COR-L47 (cell line): ENCODE measurements at regions not wholly inside any gene's neighbourhood (a gene's known extent, or its start where the extent isn't known, plus 50 kb on each side); places are given as distances from the start of the nearest gene placed in this dataset.
"Not testable (repeated sequence)": the region's sequence is repeated elsewhere in the genome, so short reads cannot be mapped to it uniquely, and the experiment has no call there.

Experiments used
- DNase-seq: peaks from one replicate; lab custom pipeline; 2025; lab: John Stamatoyannopoulos, UW

DNA sequence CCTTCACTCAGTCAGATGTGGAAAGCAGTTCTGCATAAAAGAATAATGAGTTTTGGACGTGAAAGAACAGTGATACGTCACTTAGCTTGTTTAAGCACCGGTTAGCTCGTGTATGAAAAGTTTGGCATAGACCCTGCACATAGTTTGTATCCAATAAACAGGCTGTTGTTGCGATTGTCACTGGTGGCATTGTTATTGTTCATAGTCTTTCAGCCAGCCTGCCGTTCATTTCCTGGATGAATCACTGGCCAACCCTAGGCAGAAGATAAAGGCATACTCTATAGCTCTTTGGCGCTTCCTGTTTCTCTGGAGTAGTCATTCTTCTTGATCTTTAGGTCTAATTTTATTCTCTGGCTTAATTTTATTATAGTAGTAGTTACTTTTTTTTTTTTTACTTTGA, 57.8 kb upstream of the ANKRD30A start:
- no peak for DNase-seq

DNA sequence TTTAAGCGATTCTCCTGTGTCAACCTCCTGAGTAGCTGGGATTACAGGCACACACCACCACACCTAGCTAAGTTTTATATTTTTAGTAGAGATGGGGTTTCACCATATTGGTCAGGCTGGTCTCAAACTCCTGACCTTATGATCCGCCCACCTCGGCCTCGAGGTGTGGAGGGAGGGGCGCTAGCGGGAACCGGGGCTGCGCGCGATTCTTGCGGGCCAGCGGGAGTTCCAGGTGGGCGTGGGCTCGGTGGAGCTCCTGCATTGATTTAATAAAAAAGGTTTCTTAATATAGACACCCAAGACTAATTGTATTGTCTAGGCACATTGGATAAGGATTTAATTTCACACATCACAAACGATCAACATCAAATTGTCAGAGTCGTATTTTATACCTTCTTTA, 63.1 kb upstream of the ANKRD30A start:
- not testable (repeated sequence) for DNase-seq

DNA sequence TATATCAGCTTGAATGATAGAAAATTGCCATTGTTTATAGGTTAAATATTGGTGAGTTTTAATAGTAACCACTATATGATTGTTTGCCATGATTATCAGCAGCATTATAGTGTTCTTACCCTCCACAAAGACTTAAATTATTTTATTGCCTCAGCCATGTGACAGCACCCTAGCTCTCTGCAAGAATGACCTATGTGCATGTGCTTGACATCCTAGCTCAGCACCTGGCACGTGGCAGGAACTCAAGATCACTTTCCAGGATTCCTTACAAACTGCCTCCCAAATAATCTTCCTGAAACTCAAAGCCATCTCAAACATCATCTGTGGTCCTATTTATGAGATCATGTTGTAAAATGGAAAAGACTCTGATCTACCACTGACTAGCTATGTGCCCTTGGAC, 68.1 kb upstream of the ANKRD30A start:
- DNase-seq, result no peak

DNA sequence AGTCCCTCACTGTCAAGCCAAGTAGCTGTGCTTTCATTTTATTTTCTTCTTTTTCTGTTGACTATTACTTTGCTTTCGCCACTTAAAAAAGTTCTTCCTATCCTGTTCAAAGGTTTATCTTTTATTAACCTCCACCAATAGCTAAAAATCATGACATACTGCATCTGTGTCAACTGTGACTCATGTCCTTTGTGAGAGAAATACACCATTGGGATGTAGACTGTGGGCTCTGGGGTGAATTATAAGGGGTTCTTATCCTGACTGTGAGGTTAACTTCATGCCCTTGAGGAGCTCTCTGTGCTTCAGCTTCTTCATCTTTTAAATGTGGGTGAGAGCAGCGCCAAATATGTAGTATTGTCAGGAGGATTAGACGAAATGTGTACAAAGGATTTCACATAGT, 71.9 kb upstream of the ANKRD30A start:
- DNase-seq, result no peak

DNA sequence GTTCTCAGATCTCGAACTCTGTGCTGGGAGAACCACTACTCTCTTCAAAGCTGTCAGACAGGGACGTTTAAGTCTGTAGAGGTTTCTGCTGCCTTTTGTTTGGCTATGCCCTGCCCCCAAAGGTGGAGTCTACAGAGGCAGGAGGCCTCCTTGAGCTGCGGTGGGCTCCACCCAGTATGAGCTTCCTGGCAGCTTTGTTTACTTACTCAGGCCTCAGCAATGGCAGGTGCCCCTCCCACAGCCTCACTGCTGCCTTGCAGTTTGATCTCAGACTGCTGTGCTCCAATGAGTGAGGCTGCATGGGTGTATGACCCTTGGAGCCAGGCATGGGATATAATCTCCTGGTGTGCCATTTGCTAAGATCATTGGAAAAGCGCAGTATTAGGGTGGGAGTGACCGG, 75.4 kb upstream of the ANKRD30A start:
- DNase-seq, result not testable (repeated sequence)

DNA sequence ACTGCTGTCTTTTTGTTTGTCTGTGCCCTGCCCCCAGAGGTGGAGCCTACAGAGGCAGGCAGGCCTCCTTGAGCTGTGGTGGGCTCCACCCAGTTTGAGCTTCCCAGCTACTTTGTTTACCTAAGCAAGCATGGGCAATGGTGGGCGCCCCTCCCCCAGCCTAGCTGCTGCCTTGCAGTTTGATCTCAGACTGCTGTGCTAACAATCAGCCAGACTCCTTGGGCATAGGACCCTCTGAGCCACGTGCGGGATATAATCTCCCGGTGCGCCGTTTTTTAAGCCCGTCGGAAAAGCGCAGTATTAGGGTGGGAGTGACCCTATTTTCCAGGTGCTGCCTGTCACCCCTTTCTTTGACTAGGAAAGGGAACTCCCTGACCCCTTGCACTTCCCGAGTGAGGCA, 81.1 kb upstream of the ANKRD30A start:
- not testable (repeated sequence) for DNase-seq

DNA sequence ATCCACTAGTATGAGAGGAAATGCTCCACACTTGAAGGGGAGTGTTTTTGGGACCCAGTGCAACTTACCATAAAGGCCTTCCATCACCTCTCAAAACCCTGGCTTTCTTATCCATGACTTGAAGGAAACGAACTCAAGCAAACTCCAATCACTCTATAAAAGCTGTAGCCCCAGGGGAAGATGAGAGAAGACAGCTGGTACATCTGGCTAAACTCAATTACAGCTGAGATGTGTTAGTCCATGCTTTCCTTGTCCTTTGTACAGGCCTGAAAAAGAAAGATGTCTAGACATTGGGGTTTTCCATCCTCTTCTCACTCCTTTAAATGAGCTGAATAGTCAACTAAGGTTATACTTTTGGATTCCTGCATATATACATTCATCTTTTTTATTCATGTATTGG, 89.5 kb upstream of the ANKRD30A start:
- no peak for DNase-seq

DNA sequence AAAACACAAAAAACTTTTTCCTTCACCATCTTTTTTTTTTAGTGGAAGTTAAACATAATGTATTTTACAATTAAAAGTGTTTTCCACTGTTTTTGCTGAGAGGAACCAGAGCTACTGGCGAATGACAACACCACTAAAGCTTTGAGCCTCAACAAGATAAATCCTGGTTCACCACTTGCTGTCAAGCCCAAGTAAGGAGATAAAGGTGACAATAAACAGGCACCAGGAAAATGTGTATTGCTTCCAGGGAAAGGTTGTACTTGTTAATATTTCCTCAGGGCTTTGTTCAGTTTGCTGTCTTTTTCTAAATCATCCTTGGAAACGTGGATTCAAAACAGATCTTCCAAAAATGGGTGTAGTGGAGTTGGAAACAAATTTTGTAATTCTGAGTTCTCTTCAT, 109.9 kb upstream of the ANKRD30A start:
- DNase-seq, result no peak

DNA sequence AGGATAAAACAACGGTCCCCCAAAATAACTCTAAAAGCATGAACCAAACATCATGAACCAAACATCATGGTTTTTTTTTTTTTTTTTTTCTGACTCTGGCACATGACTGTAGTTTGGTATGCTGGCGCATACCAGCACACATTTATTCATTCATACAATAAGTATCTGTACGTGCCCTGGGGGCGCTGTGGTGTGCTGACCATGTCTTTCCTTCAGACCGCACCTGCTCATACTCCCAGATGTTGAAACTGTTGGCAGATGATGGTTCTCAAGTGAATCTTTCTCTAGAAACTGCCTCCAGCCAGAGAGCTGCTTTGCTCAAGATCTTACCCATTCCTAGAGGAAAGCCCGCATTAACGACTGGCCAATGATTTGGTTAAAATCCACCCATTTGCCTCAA, 114.7 kb upstream of the ANKRD30A start:
- no peak for DNase-seq

DNA sequence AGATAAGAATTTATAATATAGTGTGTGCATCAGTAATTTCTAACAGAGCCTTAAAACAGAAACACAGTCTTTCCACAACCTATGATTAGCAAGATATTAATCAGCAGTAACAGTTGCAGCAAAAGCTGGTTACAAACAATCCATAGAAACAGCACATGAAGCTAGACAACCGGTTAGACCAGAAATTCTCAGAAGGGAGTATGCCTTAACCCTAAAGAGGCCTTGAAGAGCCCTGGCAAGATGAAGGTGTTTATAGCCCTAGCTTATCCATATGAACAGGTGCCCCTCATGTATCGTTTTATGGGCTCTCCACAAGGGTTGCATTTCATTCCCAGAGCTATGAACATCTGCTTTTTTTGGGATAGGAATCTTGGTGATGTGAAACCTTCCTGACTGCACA, 117.1 kb upstream of the ANKRD30A start:
- DNase-seq, result not testable (repeated sequence)

DNA sequence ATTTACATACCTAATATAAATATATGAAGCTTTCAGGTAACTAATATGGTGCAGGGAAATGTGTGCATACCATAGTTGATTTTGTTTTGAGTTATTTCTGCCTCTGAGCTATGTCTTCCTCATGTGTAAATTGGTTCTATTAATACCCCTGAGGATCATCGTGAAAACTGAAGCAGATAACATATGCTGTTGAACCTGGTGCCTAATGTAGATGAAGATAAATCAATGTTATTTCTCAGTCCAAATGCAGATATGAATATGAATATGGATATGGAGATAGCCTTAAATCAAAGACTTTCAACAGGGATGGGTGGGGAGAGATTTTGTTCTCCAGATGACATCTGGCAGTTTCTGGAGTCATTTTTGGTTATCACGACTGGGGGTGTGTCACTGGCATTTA, 122.3 kb upstream of the ANKRD30A start:
- DNase-seq, result no peak

DNA sequence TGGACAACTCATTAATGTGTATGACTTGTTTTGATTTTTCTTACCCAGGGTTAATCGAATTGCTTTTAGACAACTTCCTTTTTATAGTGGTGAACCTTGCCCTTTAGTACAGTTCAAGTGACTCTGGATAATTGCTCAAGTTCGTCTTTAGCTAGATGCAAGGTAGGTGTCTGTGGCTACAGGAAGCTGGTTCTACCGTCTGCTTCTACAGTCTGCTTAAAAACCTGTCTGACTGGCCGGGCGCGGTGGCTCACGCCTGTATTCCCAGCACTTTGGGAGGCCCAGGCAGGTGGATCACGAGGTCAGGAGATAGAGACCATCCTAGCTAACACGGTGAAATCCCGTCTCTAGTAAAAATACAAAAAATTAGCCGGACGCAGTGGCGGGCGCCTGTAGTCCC, 129.6 kb upstream of the ANKRD30A start:
- DNase-seq, result not testable (repeated sequence)

DNA sequence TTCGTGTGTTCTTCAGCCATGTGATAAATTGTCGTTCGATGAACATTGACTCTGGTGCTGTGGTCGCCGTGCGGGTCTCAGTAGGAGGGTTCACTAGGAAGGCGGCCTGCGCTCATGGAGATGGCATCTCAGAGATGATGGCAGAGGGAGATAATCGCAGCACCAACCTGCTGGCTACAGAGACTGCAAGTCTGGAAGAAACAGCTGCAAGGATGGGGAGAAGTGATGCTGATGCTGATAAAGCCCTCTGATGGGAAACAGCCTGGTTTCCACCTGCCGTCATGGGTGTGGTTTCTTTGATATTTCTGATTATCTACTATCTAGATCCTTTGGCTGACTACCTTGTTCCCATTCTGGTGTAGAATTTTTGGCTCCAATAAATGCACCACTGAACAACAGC, 130.5 kb upstream of the ANKRD30A start:
- no peak for DNase-seq

DNA sequence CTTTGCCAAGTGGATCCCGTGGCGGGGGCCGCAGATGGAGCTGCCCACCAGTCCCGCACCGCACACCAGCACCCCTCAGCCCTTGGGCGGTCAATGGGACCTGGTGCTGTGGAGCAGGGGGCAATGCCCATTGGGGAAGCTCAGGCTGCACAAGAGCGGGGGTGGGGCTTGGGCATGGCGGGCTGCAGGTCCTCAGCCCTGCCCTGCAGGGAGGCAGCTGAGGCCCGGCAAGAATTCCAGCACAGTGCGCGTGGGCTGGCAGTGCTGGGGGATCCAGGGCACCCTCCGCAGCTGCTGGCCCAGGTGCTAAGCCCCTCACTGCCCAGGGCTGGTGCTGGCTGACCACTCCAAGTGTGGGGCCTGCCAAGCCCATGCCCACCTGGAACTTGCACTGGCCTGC, 136.2 kb upstream of the ANKRD30A start:
- DNase-seq, result no peak

DNA sequence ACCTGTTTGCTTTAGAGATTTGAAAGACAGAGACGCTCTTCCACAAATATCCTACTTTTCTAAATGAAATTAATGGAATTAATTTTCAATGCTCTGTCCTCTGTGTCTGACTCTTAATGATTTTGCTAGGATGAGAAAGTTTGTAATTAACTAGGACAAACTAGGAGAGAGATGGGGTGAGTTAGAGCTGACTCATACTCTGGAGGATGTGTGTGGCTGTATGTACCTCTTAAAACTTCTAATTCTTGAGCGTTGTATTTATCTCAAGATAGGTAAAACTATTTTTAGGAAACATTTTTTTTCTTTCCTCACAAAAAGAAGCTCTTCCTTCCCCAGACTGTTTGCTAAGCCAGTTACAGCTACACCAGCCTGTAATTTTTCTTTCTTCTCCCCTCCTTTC, 178.8 kb upstream of the ANKRD30A start:
- no peak for DNase-seq

DNA sequence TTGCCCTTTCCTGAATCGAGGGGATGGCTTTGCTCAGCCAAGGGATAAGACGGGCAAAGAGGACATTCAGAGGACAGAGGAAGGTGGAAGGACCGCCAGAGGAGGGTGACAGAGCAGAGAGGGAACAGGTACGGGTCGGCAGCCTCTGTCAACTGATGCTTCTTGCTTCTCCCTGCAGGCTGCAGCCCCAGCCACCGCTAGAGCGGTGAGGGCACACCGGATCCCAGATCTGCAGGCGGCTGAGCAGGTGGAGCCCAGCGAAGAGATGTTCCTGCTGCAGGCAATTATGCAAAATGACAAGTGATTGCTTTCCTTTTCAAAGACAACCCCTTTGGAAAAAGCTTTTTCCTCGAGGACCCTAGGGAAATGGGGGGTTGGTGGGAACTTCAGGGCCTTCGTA, 181.9 kb upstream of the ANKRD30A start:
- DNase-seq, result no peak

DNA sequence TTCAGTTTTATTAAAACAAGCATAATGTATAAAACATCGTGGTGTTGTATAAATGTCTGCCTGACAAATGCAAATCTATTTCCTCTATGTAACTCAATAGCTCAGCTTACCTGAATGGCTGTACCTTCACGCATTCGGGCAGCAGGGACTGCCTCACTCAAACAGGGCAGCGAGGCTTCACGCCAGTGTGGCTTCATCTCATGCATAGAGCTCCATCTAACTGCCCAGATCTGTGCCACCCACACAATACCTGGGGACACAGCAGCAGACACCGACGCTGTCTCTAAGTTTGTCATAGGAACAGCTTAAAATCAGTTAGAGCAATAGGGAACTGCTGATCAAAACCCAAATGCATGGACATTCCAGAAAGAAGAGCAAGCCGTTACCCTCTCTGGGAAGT, 182.8 kb upstream of the ANKRD30A start:
- no peak for DNase-seq

DNA sequence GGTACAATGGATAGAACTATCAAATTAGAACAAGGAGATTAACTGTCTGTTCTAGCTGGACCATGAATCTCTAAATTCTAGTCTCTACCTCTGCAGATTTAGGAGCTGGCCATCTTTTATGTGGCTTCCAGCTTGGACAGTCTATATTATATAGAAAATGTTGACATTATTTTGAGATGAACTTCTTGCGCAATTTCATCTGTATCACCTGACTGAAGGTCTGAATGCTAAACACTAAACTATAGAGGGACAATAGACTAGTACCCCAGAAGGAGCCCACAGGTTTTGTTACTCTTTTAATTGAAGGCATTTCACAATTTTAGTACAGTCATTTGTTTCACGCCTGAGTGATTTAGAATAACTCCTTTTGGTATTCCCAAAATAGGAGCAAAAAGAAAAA, 222.4 kb upstream of the ANKRD30A start:
- no peak for DNase-seq

DNA sequence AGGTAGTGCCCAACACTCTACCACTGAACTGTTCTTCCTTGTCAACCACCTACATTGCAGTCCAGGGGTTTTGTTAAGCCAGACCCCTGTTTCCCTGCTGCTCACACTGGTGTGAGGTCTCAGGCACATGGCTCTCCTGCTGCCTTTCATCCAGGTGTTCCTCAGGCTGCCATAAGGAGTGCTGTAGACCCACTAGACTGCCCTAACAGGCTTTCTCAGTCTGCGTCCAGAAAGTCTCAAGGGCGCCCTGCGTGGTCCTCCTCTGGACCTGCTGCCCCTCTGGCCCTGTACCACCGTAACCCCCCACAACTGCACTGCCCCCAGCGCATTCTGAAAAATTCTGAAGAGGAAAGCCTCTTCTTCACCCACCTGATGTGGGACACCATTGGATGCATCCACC, 225.7 kb upstream of the ANKRD30A start:
- no peak for DNase-seq

DNA sequence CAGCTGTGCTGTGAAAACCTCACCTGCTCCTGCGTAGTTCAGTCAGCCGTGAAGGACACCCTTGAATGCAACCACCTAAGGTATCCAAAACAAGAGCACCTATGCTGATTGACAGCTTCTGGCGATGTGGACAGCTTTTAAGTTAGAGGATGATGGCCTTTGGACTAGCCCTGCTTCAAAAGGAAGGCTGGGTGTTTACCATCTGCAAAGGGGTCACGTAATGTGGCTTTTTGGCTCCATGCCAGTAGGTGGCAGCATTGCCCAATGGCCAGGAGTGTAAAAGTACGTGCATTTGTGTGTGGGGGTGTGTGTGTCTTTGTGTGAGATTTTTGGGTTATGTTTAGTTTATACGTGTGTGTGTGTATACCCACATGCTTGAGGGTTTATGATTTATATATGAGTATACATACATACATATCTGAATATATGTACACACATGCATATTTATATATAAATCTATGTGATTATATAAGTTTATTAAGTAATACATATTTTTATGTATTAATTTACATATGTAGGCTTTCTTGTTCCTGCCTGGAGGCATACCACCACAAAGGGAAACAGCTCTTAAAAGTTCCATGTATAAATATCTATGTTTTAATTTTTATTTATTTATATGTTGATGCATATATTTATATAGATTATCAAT, 236.3 kb upstream of the ANKRD30A start:
- peak; percentile 30 for DNase-seq

DNA sequence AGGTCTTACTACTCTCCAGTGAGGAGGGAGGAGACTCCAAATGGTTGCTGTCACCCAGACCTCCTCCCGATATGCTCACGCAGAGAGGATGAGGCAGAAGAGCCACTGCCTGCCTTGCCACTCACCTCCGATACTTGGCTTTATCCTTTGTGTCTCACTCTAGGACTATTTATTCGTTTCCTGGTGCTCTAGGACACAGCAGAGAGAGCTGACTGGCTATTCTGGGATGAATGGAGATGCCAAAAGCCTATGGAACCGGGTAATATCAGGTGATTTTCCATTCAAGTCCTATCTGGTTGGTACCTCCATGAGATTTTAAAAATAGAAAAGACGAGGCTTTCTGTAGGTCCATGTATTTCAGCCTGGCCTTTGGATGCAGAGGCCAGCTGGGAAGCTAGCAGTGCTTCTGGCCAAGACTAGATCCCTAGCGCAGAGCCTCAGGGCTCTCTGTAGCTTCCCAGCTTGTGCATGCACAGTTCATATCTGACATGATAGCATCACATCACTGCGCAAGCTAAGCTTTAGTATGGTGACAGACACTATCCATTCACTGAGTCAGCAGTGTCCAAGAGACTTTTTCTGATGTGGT, 239.0 kb upstream of the ANKRD30A start:
- no peak for DNase-seq

DNA sequence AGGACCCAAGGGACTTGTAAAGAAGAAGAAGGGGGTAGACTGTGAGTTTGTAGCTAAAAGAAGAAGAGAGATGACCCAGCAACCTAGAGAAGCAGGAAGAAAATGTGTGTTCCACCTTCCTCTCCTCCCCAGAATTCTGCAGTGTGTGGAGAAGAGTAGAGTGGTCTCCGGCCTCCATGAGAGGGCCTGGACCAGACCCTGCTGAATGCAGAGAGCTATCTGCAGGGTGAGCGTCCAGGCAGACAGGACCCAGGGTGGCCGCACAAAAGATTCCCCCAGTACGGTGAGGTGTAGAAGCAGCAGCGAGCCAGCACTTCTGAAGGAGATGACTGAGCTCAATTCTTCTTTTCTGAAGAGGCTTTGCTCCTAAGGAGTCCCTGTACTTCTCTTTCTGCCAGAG, 239.7 kb upstream of the ANKRD30A start:
- DNase-seq, result no peak

DNA sequence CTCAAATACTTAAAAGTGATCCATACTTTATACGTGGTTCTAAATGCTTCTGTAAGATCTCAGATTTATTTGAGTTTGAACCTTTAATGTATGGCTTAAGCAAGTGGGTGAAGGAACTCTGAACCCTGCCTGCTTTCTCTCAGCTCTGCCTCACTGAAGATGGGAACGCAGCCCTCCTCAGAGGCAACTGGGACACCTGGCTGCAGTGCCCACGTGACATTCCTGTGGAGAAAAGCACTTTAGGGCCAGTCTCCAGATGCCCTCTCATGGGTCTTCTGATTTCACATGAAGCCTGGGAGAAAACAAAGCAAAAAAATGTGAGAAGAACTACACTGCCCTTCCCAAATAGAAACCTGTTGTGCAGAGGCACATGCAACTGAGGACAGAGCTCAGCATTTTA, 242.6 kb upstream of the ANKRD30A start:
- no peak for DNase-seq

DNA sequence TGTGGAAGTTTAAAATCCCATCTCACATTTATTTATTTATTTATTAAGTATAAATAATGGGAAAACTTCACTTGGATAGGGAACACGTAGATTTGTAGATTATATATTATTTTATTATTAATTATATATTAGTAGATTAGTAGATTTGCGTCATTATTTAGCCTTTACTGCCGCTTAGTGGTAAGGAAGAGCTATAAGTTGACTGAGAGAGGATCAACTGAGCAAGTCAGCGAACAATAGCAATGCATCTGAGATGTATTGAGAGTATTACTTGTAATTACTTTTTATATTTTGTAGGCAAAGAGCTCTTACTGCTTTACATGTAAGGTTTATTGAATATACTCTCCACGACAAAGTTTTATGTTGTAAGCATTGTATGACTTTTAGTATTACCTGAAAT, 244.5 kb upstream of the ANKRD30A start:
- no peak for DNase-seq
